ENCODE measurements at regions not wholly inside any gene's neighbourhood (a gene's known extent, or its start where the extent isn't known, plus 50 kb on each side); places are given as distances from the start of the nearest gene placed in this dataset.

GRCh38 chr6:167552258-167552630 lies 227.4 kb downstream of the TTLL2 start:
- no peak for TF ChIP-seq CTCF (IDR thresholded peaks at IDR 0.05)
- no peak for TF ChIP-seq ZFX (IDR thresholded peaks at IDR 0.05; ENCODE audit: borderline replicate concordance)
